GM18861 (cell line): ENCODE measurements at regions not wholly inside any gene's neighbourhood (a gene's known extent, or its start where the extent isn't known, plus 50 kb on each side); places are given as distances from the start of the nearest gene placed in this dataset.

Source experiments
- ATAC-seq: cut with Tn5 transposase; IDR thresholded peaks from one replicate; pipeline ENCODE4 v1.9.1; 2021; ENCODE audit not compliant: unreplicated experiment

GRCh38 chr15:69854521-69855181 lies 243.1 kb downstream of the TLE3 start:
- no peak for ATAC-seq

- ATAC-seq, result no peak
Measured at GRCh38 chr15:69855258-69856000, 242.3 kb downstream of the TLE3 start.

GRCh38 chr15:69857250-69857649 lies 240.5 kb downstream of the TLE3 start:
- no peak for ATAC-seq

GRCh38 chr15:69857686-69858391 lies 239.9 kb downstream of the TLE3 start:
- ATAC-seq, result no peak

GRCh38 chr15:69858456-69858855 lies 239.3 kb downstream of the TLE3 start:
- no peak for ATAC-seq

DNA sequence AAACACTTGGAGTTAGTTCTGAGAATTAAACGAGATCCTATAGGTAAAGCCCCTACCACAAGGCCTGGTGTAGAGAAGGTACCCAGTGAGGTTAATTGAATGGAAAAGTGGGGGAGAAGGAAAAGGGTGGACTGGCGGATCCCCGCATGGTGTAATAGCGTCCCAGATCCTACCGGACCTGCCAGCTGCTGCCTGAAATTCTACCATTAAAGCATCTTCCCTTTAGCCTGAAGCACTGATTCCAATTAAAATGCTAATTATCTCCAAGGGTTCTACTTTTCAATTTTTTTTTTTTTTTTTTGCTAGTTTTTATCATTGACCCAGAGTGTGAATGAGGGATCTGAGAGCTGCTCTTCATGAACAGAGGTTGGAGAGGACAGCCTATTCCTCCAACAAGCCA lies 237.9 kb downstream of the TLE3 start:
- no peak for ATAC-seq

- no peak for ATAC-seq
Measured at GRCh38 chr15:69860321-69860720, 237.4 kb downstream of the TLE3 start.

DNA sequence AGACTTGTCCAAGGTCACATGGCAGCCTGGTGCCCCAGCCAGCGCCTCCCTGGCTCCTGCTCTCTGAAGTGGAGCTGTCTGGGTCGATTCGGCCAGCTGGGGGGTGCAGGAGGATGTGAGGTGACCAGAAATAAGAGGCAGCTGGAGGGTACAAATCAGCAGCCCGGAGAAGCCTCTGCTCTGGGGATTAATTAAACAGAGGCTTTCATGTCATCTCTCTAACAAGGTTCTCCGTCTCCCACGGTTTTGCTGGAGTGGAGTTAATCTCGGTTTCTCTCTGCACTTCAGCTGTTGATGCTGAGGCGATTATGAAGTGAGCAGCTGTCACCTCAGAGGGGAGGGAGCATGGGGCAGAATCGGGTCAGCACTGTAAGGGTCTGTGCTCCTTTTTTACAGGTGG lies 236.8 kb downstream of the TLE3 start:
- ATAC-seq, result no peak

DNA sequence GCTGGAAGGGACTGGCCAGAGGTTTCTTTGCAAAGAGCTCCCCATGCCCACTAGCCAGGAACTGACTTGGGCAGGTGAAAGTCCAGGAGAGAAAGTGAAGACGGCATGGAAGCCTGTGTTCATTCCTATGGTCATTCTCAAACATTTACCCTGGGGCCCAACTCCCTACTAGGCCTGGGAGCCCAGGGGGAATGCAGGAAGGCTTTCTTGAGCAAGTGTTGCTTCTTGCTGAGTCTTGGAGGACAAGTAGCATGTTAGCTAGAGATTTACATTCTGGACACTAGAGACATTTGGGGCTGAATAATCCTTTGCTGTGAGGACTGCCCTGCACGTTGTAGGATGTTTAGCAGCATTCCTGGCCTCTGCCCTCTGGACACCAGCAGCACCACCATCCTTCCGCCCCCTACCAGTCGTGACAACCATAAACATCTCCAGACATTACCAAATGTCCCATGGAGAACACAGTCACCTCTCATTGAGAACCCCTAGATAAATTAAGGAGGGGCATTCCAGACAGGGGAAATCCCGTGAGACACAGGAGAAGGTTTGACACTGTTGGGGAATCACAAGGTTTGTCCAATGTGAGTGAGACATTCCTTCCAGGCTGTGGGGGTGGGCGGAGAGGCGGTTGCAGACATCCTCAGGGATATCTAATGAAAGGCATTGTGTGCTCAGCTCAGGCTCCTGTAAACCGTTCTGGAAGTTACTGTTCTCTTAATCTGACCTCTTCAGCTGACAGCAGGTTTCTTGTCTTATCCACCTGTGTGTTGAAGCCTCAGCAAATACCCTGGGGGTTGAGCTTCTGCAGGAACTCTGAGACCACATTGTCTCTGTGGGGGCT lies 236.2 kb downstream of the TLE3 start:
- ATAC-seq, result no peak

- ATAC-seq, result no peak
Measured at GRCh38 chr15:69862540-69862939, 235.2 kb downstream of the TLE3 start.

DNA sequence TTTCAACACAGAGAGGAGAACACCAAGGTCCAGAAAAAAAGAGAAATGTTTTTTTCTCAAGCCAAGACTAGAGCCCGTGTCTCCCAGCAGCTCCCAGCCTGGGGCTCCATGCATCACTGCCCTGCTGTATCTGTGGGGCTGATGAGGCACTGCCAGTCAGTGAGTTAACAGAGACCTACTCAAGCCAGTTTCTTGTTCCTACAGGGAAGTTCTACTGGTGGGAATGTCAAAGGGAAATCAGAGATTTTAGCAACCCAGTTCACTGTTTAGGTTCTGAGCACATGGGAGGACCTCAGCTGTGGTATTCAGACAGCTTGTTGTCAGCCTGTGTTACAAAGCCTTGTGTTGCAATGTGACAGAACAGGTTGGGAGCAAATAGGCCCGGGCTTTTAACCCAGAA lies 234.3 kb downstream of the TLE3 start:
- no peak for ATAC-seq

DNA sequence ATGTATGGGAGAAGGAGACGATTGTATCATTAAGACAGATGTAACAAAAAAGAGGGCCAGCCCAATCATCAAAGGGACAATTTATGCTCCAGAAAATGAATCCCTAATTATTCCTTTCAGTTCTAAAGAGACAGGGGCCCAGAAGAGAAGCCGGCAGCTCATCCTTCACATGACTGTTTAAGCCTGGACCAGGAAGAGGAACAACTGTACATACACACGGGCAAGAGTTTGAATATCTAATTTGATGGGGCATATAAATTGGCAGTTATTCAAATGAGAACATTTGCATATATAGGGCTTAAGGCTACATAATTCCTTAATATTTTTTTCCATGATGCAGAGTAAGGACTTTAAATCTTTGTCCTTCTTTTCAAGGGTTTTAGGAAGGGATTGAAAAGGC lies 232.3 kb downstream of the TLE3 start:
- ATAC-seq, result no peak

GRCh38 chr15:69868756-69869155 lies 229.0 kb downstream of the TLE3 start:
- ATAC-seq, result no peak

- no peak for ATAC-seq
Measured at GRCh38 chr15:69869291-69869690, 228.4 kb downstream of the TLE3 start.

DNA sequence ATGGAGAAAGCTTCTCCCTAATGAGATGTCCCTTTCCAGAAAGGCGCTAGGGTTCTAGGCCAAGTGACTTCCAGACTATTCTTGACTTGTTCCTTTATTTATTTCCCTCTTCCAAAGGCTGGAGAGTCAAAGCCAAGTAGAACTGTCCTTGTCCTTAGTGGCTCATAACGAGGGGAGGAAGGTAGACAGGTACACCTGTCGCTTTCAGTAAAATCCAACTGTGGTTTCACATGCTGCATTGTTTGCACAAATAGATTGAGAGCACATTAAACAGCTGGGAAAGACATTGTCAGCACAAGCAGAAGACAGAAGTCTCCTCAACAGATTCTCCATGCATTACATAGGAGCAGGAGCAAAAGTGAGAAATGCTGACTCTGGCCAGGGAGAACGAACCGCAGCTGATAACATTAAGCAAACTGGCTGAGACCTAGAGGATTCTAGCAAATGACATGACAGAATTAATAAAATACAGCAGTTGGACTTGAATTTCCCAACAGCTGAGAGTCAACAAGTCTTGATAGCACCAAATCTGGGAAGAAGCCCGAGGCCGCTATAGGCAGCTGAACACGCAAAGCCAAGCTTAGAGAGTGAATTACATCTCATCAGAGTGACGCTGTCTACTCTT lies 227.7 kb downstream of the TLE3 start:
- ATAC-seq, result no peak

DNA sequence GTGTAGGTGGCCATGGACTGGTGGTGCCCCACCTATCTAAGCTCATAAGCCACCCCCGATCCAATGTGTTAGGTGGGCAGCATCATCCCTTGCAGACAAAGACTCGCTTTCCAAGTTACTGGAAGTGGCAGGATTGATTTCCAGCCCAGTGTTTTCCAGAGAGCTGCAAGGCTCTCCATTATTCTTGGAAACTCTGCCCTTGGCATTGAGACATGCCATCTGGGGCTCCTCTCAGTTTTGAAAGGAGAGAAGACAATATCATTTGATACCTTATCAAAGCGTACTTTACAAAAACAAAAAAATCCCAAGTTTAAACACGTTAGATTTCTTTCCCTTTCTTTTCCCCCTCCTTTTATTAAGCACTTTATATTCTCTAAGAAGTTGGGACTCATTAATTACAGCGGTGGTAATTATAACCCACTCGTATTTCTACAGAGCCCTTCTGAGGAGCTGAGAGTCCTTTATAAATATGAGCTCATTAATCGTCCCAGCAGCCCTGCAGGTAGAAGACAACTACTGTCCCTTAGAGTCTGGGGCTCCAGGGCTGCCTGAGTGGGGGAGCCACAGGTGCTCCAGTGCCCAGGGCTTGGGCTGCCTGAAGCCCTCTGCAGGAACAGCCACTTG lies 226.1 kb downstream of the TLE3 start:
- no peak for ATAC-seq

- no peak for ATAC-seq
Measured at GRCh38 chr15:69873807-69874206, 223.9 kb downstream of the TLE3 start.

DNA sequence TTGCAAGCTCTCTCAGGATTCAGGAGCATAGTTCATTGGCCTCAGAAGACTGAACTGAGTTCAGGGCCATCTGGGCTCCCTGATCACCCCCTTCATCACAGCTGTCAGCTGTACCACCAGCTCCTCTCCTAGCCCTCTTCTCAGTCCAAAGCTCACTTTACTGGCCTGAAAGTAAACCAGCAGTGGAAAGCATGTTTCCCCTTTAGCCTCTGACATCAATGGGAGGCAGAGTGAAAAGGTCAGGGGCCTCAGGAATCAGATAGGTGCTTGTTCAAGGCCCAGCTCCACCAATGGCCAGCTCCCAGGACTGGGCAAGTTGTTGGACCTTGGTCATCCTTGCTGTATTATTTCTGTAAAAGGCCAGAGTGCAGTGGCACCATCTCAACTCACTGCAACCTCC lies 223.4 kb downstream of the TLE3 start:
- ATAC-seq, result no peak

DNA sequence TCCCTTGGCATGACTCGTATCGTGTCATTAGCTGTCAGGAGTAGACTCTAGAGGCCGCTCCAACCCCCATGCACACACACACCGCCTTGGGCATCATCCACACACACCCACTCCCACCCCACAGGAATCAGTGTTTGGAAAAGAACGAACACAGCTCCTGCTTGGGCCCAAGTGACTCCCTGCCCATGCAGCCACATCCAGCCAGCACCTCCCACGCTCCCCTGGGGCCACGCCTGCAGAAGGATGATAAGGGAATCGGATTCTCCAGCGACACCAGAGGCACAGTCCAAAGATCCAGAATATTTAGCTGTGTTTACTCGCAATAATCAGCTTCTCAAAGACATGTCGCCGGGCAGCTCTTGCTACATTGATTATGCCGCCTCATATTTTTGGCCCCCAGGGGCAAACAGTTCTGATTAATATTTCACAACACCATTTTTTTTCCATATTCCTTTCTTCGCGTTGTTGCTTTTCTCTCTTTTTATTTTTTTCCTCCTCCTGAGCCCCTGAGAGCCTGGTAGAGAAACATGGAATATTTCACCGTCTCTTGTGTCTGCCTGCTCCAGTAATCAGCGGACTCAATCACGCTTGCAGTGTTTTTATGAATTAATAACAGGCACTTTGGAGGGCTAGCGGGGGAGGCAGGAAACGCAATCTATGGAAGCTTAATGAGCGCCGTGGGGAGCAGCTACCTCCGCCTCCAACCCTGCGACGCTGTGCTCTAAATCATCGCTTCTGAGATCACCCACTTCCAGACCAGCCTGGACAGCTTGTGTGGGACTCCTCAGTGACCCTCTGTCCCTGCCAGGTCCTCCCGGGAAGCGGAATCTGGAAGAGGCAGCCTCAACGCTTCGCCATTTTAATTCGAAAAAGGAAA lies 221.4 kb downstream of the TLE3 start:
- no peak for ATAC-seq
